IMR-90 (cell line): ENCODE measurements at regions not wholly inside any gene's neighbourhood (a gene's known extent, or its start where the extent isn't known, plus 50 kb on each side); places are given as distances from the start of the nearest gene placed in this dataset.

Source experiments
- ATAC-seq: fragments of 200-7000 bp; cut with Tn5 transposase; 2 replicates; pipeline ENCODE4 v1.9.1; 2020; ENCODE audit warnings: low read depth, mild to moderate bottlenecking, moderate library complexity
- BruUV-seq: library from RNA; stranded (reverse); fragments of 400-500 nt; replicated peaks from 2 replicates; lab custom pipeline; 2021; lab: Mats Ljungman, UMichigan
- CTCF ChIA-PET: fragments of 300-600 bp; formaldehyde crosslinking; extraction: SDS; loops from one replicate; lab custom pipeline; 2021; ENCODE audit warnings: antibody characterized with exemption; lab: Yijun Ruan, JAX
- POLR2A ChIA-PET: fragments of 300-600 bp; sonication (Branson Sonifier 250); formaldehyde crosslinking; loops from one replicate; lab custom pipeline; 2022; ENCODE audit warnings: antibody characterized with exemption; ENCODE audit not compliant: unreplicated experiment; lab: Charles Lee
- DNase-seq: peaks from one replicate; pipeline ENCODE4 v3.0.0; 2013
- H2AFZ ChIP-seq: replicated peaks from 2 replicates; pipeline ENCODE3; 2013; ENCODE audit warnings: low read length, mild to moderate bottlenecking; ENCODE audit not compliant: poor library complexity
- H2AK5ac ChIP-seq: 2 replicates; pipeline ENCODE4 v1.6.1; 2013; ENCODE audit warnings: low read depth, low read length, inconsistent platforms
- H2AK9ac ChIP-seq: replicated peaks from 2 replicates; pipeline ENCODE3; 2013; ENCODE audit warnings: mild to moderate bottlenecking, low read depth, low read length, moderate library complexity; ENCODE audit not compliant: poor library complexity
- H2BK120ac ChIP-seq: 2 replicates; pipeline ENCODE4 v1.6.1; 2013; ENCODE audit warnings: low read depth, low read length, inconsistent platforms
- H2BK15ac ChIP-seq: 3 replicates; pipeline ENCODE4 v1.6.1; 2013; ENCODE audit warnings: low read depth, low read length, inconsistent platforms
- H2BK20ac ChIP-seq: 2 replicates; pipeline ENCODE4 v1.6.1; 2013; ENCODE audit warnings: low read depth, mild to moderate bottlenecking, inconsistent platforms, low read length, moderate library complexity
- H2BK5ac ChIP-seq: 2 replicates; pipeline ENCODE4 v1.6.1; 2013; ENCODE audit warnings: mild to moderate bottlenecking, low read depth, low read length, inconsistent platforms; ENCODE audit not compliant: poor library complexity, severe bottlenecking
- H3K14ac ChIP-seq: replicated peaks from 2 replicates; pipeline ENCODE4 v1.6.1; 2013; ENCODE audit warnings: low read depth, low read length, inconsistent platforms
- H3K18ac ChIP-seq: 2 replicates; pipeline ENCODE4 v1.6.1; 2013; ENCODE audit warnings: low read depth, low read length, control low read depth
- H3K23ac ChIP-seq: 2 replicates; pipeline ENCODE4 v1.6.1; 2013; ENCODE audit warnings: low read depth, low read length, inconsistent platforms
- H3K27ac ChIP-seq: 2 replicates; pipeline ENCODE4 v1.5.1; 2013; ENCODE audit warnings: mild to moderate bottlenecking, control low read depth, low read length; ENCODE audit not compliant: insufficient read depth
- H3K27me3 ChIP-seq: 2 replicates; pipeline ENCODE4 v1.6.1; 2013; ENCODE audit warnings: low read length; ENCODE audit not compliant: control insufficient read depth, insufficient read depth
- H3K36me3 ChIP-seq: 2 replicates; pipeline ENCODE4 v1.6.1; 2013; ENCODE audit warnings: low read length, mixed read lengths; ENCODE audit not compliant: control insufficient read depth, insufficient read depth
- H3K4ac ChIP-seq: 2 replicates; pipeline ENCODE4 v1.6.1; 2013; ENCODE audit warnings: low read depth, low read length, inconsistent platforms
- H3K4me1 ChIP-seq: 2 replicates; pipeline ENCODE4 v1.6.1; 2013; ENCODE audit warnings: low read length, mixed read lengths; ENCODE audit not compliant: control insufficient read depth, insufficient read depth
- H3K4me2 ChIP-seq: 2 replicates; pipeline ENCODE4 v1.6.1; 2013; ENCODE audit warnings: low read depth, mild to moderate bottlenecking, control low read depth, low read length, moderate library complexity
- H3K4me3 ChIP-seq: 2 replicates; pipeline ENCODE4 v1.5.1; 2013; ENCODE audit warnings: low read depth, mild to moderate bottlenecking, control low read depth, low read length, moderate library complexity; ENCODE audit not compliant: insufficient read depth
- H3K56ac ChIP-seq: 2 replicates; pipeline ENCODE4 v1.6.1; 2013; ENCODE audit warnings: low read length, inconsistent platforms; ENCODE audit not compliant: insufficient read depth; ENCODE audit errors: extremely low read depth
- H3K79me1 ChIP-seq, 2 experiments: 2 replicates each; pipeline ENCODE4 v1.6.1; 2013; ENCODE audit warnings: low read length in 2 of 2, inconsistent platforms in 1 of 2, low read depth in 1 of 2
- H3K9ac ChIP-seq: 2 replicates; pipeline ENCODE4 v1.6.1; 2013; ENCODE audit warnings: low read depth, low read length, control low read depth
- H3K9me1 ChIP-seq: 2 replicates; pipeline ENCODE4 v1.6.1; 2013; ENCODE audit warnings: low read length, inconsistent platforms; ENCODE audit not compliant: insufficient read depth
- H3K9me3 ChIP-seq: 2 replicates; pipeline ENCODE4 v1.6.1; 2013; ENCODE audit warnings: low read length; ENCODE audit not compliant: control insufficient read depth, insufficient read depth
- H4K20me1 ChIP-seq: 2 replicates; pipeline ENCODE4 v1.6.1; 2013; ENCODE audit warnings: low read length, inconsistent platforms; ENCODE audit not compliant: insufficient read depth
- H4K5ac ChIP-seq: 2 replicates; pipeline ENCODE4 v1.6.1; 2013; ENCODE audit warnings: mild to moderate bottlenecking, low read depth, low read length, control low read depth
- H4K8ac ChIP-seq, 2 experiments: 2 replicates each; pipeline ENCODE4 v1.6.1; 2013; ENCODE audit warnings: low read depth in 2 of 2, low read length in 2 of 2, control low read depth in 1 of 2, inconsistent platforms in 1 of 2
- H4K91ac ChIP-seq: 2 replicates; pipeline ENCODE4 v1.6.1; 2013; ENCODE audit warnings: low read depth, low read length, inconsistent platforms; ENCODE audit not compliant: insufficient read depth
- MAFK ChIP-seq: IDR thresholded peaks from 2 replicates; pipeline ENCODE4 v1.6.1; 2012; ENCODE audit warnings: low read depth, low read length, improper control_type of control experiment
- RFX5 ChIP-seq: IDR thresholded peaks from 2 replicates; pipeline ENCODE4 v1.8.0; 2012; ENCODE audit warnings: low read depth, mild to moderate bottlenecking, low read length, moderate library complexity
- WGBS, 2 experiments: methylation state at CpG; one replicate each; pipeline versions ENCODE4 v1.1.5 to v1.1.7; 2013; ENCODE audit warnings: missing lambda C conversion rate in 2 of 2; ENCODE audit not compliant: insufficient read length in 1 of 2; ENCODE audit errors: extremely low coverage in 2 of 2; 5-methylcytosine and 5-hydroxymethylcytosine counted together
- dilution Hi-C: fragments of 300-500 bp; cut with HindIII; formaldehyde crosslinking; loops from one replicate; pipeline ENCODE4 v1.14.3; 2018; ENCODE audit warnings: low sequenced_read_pairs; ENCODE audit not compliant: unreplicated experiment
- in situ Hi-C: fragments of 300-500 bp; cut with MboI; formaldehyde crosslinking; loops from 3 replicates; pipeline ENCODE4 v1.14.3; 2019; ENCODE audit warnings: low sequenced_read_pairs, inconsistent platforms, mixed read lengths
- intact Hi-C: fragments of 100-400 bp; cut with micrococcal nuclease; formaldehyde crosslinking; loops from 2 replicates; pipeline ENCODE4 v1.10.0; 2022

GRCh38 chr7:20075992-20076820 lies 141.0 kb downstream of the MACC1 start:
- H3K9me3 ChIP-seq: no peaks in the 10 kb centered on the region
- no peak overlapping the region for H2BK20ac ChIP-seq
- CTCF ChIA-PET: no interaction called here
- BruUV-seq: no TSS peak
- no peak overlapping the region for H3K14ac ChIP-seq
- H2BK15ac ChIP-seq: no peak overlapping the region
- ATAC-seq (no peak), DNase-seq (no peak)
- H4K5ac ChIP-seq: no peak overlapping the region
- dilution Hi-C loops (no loop called here), intact Hi-C loops (no loop called here), in situ Hi-C loops (no loop called here)
- no peaks in the 10 kb centered on the region for H3K4me1 ChIP-seq
- no peaks in the 10 kb centered on the region for H3K79me1 ChIP-seq
- POLR2A ChIA-PET: no interaction called here
- H3K27ac ChIP-seq: no peak overlapping the region; the same call in 1 of the 2 replicates
- H2AK5ac ChIP-seq: no peak overlapping the region
- H4K20me1 ChIP-seq: no peaks in the 10 kb centered on the region
- H2AFZ ChIP-seq: no peak overlapping the region
- H3K4me2 ChIP-seq: no peak overlapping the region
- no peak overlapping the region for H3K23ac ChIP-seq
- H2AK9ac ChIP-seq: no peak overlapping the region
- WGBS, 2 experiments: no CpG with 5 or more reads among the region's 4 CpGs
- H3K18ac ChIP-seq: no peak overlapping the region
- no peak overlapping the region for H3K9ac ChIP-seq
- H3K36me3 ChIP-seq: no peaks in the 10 kb centered on the region
- no peak overlapping the region for H4K91ac ChIP-seq
- H2BK120ac ChIP-seq: no peak overlapping the region
- no peak overlapping the region for H2BK5ac ChIP-seq
- TF ChIP-seq MAFK (peak; percentile 28), RFX5 (no peak)
- H3K4me3 ChIP-seq: no peak overlapping the region
- H3K56ac ChIP-seq: no peak overlapping the region
- no peak overlapping the region for H4K8ac ChIP-seq
- no peaks in the 10 kb centered on the region for H3K27me3 ChIP-seq
- no peaks in the 10 kb centered on the region for H3K9me1 ChIP-seq
- no peak overlapping the region for H3K4ac ChIP-seq
